ENCODE measurements at regions not wholly inside any gene's neighbourhood (a gene's known extent, or its start where the extent isn't known, plus 50 kb on each side); places are given as distances from the start of the nearest gene placed in this dataset.
A peak's percentile ranks its signal among the peaks of the same experiment; 100 is the strongest.
"Not testable (repeated sequence)": the region's sequence is repeated elsewhere in the genome, so short reads cannot be mapped to it uniquely, and the experiment has no call there.

DNA sequence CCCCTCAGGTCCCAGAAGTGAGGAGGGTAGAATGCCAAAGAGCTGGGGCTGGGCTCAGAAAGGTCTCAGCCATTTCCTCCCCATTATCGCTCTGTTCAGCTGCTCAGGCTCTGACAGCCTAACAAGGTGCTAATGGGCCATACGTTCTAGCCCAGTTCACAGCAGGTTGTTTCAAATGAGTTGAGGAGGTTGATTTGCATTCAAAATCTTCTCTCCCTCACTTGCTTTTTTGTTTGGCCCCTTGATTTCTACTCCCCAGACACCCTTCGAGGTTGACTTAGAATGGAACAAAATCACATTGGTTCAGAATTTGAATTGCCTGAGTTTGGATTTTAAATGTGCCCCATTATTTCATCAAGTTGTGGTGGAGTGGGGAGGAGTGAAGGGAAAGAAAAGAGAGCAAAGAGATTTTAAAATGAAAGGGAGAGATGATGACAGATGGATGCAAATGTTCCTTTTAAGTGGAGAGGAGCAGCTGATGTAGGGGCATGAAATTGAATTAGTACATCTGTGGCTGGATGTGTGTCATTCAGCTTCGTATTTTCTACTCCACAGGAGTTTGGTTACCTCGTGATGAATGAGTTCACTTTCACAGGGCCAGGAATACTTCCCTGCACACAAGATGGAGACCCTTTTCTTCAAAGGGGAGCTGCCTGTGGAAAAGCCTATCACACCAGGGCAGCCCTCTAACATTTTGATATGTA lies 425.8 kb upstream of the CAMK1G start:
- DNase-seq: no peak

DNA sequence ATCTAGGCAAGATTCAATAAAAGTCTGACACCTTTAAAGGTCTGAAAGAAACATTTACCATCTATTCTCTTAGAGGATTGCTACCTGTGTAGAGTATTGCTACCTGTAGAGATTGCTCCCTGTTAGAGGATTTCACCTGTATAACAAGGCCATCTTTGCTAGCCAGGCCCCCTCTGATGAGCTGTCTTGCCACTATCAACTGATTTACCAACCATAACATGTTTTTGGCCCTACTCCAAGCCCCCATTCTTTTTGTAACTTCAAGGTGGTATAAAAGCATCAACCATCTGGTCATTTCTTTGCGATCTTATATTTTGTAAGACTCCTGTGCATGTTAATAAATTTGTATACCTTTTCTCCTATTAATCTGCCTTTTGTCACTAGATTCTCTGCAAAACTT lies 424.7 kb upstream of the CAMK1G start:
- DNase-seq: no peak

DNA sequence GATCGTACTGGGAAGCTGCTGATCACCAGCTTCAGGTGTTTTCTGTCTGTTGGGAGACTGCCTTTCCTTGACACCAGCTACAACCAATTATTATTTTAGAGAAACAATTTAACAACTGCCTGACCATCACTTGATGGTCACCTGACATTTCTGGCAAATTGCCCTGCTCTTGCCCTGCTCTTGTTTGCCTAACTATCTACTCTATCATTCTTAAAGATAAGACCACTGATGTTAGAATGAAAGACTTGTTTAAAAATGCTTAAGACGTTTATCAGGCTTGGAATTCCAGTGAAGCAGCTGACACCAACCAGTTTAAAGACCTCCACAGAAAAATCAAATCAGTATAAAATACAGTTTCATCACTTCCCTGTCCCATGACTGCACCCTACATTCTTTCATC lies 423.3 kb upstream of the CAMK1G start:
- DNase-seq: no peak

DNA sequence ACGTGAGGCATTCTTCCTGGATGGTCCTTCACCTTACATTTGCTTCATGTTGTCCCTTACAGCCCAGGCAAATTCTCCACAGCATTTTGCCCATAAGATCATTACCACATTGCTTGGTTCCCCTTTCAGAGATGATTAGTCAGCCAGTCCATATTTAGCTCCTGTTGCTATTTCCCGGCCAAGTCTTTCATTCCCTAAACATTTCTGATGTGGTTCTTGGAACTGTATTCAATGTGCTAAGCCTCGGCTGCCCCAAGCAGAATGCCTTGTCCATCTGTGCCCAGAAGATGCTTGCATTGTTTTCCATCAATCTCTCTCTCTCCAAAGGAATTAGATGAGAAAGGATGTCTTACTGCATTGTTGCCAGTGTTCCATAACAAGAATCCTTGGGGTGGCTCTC lies 420.9 kb upstream of the CAMK1G start:
- DNase-seq: no peak

DNA sequence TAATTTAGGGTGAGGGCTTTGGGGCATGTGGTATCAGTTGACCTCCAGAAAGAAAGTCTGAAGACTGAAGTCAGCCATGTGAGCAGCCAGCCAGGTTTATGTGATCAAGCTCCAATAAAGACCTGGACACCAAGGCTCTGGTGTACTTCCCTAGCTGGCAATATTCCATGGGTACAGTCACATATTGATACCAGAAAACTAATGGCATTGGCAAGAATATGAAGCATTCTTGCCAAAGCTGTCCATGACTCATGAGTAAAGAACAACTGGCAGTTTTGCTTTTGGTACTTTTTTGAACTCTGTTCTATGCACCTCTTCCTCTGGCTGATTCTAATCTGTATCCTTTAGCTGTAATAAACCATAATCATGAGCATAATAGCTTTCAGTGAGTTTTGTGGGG lies 415.3 kb upstream of the CAMK1G start:
- DNase-seq: no peak

DNA sequence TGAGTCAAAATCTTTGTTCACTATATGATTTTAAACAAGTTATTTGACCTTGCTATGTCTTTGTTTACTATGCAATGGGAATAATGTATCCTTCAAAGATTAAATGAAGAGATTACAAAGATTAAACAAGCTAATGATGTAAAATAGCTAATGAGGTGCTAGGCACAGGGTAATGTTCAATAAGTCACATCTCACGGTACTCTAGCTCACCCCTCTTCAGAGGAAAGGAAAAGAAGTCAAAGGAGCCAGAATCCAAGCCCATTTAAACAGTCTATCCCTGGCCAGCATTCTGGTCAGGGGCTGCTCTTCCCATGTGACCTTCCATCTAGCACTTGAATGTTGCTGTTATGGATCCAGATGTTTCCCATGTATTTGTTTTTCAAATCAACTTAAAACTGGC lies 412.4 kb upstream of the CAMK1G start:
- no peak for DNase-seq

DNA sequence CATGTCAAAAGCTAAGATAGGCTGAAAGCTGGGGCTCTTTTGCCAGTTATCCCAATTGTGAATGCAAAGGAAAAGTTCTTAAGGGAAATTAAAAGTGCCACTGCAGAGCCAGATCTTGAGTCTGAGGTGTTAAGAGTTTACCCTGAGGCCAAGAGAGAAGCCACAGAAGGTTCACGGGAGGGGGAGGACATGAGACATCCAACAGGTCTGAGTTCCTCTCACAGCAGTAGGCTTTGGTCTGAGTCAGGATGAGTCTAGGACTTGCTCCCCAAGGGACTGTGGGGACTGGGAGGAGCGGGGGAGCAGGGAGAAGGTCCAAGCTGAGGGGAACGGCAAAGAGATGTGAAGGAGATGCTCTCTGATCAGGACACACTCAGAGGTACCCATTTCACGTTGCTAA lies 411.2 kb upstream of the CAMK1G start:
- DNase-seq: no peak

DNA sequence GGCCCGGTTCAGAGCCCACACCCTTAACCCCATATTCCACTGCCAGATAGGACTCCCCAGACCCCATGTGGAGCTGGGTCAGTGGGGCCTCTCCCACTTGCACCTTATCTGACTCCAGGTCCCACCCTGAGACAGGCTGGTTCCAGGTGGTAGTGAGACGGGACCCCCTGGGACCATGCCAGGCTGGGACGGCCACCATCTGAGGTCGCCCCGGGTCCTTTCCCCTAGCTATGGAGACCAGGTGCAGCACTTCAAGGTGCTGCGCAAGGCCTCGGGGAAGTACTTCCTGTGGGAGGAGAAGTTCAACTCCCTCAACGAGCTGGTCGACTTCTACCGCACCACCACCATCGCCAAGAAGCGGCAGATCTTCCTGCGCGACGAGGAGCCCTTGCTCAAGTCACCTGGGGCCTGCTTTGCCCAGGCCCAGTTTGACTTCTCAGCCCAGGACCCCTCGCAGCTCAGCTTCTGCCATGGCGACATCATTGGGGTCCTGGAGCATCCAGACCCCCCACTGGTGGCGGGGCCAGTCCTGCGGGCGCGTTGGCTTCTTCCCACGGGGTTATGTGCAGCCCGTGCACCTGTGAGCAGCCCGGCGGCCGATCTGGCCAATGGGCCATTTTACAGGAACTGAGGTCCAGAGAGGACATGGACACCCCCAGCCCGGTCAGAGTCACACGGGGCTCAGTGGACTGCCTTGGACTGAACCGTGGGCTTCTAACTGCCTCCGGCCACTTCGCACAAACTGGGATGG lies 410.5 kb upstream of the CAMK1G start:
- not testable (repeated sequence) for DNase-seq

DNA sequence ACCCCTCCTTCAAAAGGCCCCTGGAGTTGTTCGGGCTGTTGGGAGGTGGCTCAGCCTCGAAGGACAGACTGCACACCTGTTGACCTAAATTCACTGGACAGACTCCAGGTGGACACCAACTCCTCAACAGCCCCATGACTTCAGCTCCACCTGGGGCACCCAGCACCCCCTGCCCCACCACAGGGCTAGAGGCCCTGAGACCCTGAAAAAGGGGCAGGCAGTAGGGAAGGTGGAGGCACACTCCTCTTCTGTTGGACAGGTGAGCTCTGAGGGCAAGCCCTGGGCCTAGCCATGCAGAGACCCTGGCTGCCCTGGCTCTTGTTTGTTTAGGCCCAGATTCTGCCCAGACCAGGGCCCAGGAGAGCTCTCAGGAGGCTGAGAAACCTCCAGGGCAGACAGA lies 409.7 kb upstream of the CAMK1G start:
- not testable (repeated sequence) for DNase-seq

DNA sequence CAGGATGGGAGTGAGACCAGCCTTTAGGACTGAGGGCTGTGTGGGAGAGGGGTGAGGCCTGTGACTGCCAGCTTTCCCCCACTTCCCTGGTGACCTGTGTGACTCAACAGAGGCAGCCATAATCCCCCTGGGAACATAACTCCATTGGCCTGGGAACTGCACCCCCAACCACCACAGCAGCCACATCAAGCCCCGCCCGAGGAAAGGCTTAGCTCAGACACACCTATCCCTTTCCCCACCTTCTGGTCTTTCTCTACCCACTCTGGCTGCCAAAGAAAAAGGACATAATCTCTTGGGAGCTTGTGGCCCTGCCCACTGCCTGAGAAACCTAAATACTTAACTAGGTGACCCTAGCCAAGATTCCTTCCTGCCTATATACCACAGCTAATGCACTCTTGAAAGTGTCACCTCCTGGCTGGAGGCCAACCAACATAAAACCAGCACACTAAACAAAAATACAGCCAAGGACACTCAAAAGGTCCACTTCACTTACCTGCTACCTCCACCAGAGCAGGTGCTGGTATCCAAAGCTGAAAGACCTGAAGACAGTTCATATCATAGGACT lies 406.6 kb upstream of the CAMK1G start:
- no peak for DNase-seq

DNA sequence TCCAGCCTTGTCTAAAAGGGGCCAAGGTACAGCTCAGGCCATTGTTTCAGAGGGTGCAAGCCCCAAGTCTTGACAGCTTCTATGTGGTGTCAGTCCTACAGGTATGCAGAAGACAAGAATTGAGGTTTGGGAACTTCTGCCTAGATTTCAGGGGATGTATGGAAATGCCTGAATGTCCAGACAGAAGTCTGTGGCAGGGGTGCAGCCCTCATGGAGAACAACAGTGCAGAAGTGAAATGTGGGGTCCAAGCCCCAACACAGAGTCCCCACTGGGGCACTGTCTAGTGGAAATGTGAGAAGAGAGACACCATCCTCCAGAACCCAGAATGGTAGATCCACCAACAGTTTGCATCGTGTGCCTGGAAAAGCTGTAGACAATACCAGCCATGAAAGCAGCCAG lies 400.3 kb upstream of the CAMK1G start:
- DNase-seq: no peak

DNA sequence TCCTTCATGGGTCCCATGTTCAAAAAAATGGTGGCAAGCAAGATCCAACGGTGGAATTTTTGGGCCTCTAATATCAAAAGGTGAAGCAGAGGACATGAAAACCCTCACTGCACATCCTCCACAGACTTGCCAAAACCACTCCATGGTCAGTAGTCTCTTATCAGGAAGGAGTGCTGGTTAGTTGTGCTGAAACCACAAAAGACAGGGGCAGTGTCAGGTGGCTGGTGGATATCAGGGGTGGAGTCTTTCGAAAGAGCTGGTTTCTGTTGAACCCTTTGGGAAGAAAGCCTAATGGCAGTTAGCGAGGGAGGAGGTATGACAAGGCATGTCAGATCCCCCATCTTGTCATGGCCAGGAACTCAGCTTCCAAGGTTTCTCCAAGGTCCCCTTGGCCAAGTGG lies 395.9 kb upstream of the CAMK1G start:
- no peak for DNase-seq

DNA sequence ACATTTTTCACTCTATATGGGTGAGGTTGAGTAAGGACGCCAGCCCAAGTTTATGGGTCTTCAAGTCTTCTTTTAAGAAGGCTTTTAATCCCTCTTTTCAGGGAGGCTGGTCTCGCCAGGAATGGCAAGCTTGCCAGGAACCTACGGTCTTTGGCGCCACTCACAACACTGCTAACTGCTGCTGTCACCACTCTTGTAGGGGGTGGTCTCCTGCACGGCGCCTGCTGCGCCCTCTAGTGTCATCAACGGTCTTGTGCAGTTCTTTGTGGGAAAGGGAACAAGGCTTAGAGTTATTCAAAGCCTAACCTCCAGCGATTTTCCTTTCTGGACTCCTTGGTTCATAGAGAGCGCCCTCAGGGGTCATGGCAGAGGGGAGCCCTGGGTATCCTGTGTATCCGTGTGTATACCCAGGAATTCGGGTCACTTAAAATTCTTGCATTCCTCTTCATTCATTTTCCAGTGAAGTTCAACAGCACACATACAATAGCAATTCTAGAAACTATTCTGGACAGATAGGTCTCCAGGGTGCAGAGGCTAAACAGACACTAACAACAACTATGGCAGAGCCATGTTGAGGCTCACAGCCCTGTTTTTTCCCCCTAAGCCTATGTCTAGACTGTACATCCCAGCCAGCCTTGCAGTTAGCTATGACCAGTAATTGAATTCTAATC lies 392.8 kb upstream of the CAMK1G start:
- DNase-seq: peak; percentile 80

DNA sequence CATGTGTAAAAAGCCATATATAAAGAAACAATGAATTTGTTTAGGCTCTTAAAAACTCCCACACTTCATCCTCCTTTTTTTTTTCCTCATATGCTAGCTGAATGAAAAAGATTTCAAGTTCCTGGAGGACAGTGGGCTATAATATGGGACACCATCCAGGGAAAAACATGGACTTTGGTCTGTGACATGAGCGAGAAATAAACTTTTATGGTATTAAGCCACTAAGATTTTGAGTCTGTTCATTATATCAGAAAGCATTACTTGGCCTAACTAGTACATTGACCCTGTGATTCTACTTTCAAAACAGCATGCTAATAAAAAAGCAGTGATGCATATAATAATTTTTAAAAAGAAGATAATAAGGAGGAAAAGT lies 392.3 kb upstream of the CAMK1G start:
- DNase-seq: no peak

DNA sequence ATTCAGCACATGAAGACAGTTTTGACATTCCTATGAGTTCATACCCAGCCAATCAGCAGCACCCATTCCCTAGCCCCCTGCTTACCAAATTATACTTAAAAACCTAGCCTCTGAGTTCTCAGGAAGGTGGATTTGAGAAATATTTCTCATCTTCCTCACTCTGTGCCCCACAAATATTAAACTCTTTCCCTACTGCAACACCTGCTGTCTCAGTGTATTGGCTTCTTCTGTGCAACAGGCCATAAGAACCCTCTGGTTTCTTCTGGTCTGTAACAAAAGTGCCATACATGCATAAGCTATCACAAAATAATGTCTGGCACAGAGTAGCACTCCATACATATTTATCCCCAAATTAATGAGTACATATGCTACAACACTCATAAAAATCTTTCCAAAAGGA lies 387.4 kb upstream of the CAMK1G start:
- no peak for DNase-seq

DNA sequence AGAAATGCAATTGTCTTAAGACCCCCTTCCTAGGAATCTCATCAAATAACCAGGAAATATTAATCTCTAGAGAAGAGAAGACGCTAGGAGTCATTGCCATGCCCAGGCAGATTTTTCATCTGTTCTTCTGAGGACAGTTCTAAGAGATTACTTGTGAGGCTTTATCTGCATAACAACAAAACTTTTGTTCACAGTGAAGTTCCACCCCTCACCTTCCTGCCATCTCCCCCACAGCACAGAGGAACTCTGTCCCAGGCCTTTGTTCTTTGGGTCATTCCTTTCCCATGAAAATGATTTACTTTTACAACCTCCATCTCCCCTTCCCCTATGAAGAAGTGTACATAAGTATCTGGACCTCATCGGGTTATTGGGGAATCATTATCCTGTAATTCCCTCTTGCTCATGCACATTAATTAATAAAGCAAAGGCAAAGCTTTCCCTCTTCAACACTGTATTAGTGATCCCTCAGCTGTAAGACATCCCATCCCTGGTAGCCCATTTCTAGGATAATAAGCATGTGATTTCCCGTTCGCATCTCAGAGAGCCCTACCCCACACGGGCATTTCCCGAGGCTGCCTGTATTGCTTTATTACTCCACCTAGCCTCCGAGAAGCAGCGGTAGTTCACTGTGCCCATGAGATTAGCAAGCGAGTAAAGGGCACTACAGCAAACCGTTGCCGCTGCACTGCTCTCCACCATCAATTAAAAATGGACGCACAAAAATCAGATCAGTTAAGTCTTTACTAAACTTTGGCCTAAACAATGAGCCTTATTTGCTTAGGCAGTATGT lies 384.4 kb upstream of the CAMK1G start:
- DNase-seq: no peak

DNA sequence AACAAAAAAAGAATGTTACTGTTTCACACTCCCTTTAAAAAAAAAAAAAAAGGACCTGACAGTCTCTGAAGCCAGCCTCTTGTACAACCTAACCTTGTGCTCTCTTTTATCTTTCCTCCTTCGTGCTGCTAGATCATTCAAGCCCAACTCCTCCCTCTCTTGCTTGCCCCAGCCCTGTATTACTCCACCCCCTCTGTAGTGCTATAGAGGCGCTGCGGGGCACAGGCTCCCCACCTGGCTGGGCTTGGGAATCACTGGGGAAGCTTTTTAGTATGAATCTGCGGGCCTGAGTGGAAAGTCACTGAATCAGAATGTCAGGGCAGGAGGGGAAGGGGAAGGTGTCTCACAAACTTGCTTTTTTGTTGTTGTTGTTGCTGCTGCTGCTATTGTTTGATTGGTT lies 383.7 kb upstream of the CAMK1G start:
- no peak for DNase-seq

DNA sequence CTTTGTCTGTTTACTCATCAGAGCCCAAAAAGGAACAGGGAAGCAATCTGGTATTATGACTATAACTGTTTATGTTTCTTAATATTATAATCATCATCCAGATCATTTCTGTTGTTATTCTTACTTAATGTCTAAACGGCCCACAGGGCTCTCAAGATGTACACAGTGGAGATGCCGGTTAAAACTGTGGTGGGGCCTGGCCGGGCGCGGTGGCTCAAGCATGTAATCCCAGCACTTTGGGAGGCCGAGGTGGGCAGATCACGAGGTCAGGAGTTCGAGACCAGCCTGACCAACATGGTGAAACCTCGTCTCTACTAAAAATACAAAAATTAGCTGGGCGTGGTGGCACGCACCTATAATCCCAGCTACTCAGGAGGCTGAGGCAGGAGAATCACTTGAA lies 381.2 kb upstream of the CAMK1G start:
- DNase-seq: not testable (repeated sequence)

DNA sequence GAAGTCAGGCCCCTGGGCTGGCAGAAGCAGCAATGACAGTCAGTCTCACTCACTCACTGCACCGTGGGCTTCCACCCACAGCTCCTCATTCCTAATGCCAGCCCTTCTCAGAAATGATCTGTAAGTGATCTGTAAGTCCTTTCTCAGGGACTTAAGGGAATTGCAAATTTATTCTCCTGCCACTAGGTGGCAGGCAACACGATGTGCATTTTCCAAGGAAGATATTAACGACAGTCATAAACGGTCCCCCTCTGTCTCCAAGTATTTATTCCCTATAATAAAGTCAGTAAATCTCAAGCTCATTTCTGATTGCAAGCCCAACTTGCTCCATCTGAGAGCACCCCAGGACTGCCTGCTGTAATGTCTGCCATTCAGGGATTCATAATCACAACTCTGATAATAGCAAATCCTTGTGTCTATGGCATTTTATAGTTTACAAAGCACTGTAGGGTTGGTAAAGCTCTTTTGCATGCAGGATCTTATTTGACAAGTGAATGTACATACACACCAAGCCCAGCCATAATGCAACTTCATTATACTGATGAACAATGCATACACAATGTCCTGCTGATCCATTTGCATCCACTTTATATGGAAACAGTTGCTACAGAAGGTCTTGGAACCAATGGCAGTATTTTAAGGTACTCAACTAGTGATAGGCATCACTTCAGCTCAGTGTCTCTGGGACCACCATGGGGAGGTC lies 380.5 kb upstream of the CAMK1G start:
- DNase-seq: peak; percentile 55

DNA sequence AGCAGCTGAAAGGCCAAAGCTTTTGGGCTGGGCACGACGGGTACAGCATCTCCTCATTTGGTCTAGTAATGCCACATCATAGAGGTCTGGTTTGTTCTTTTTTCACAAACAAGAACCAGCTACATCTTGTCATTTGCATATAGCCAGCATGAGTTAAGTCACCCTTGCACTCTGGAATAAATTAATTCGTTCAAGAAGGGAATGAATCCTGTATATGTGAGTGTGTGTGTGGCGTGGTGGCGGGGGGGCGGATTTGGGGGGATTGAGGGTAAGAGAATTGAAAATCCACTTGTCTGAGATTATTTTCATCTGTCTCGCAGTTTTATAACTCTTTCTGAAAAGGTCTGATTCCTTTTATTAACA lies 380.0 kb upstream of the CAMK1G start:
- no peak for DNase-seq

DNA sequence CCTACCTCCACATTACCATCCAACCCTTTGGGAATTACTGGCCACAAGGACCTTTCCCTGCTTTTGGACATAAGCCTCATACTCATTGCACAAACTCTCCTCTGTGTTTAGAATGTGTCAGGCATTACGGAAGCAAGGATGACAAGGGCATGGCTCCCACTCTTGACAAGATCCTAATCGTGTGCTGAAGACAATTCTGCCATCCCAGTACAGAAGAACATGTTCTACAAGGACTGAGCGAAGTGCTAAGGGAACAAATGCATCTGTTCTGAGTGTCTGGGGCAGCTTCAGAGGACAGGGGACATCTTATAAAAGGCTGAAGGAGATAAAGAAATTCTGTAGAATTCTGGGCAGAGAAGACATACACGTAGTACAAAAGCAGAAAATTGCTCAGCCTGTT lies 378.5 kb upstream of the CAMK1G start:
- DNase-seq: no peak

DNA sequence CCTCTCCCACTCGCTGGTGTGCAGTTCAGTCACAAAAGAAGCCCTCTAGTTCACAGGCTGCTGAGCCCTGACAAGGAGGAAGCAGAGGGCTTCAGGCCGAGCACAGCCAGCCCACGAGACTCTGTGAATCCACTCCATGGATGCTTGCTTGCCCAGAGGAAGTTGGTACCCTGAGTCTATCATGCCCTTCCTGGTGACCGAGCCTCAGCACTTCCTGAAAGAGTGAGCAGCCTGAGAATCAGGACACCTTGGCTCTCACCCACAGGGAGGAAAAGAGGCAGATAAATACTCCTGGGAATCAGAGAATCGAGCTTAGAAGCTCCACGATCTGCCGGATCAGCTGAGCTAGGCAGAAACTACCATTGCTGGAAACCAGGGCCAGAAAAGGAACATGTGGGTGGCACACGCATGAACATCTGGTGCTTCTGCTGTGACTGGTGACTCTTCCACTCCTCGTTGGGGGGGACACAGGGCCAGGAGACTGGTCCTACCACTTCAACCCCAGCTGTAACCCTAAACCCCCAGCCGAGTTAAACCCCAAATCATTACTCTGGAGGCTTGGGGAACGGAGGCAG lies 376.3 kb upstream of the CAMK1G start:
- DNase-seq: no peak
